H1 (cell line): ENCODE measurements at regions not wholly inside any gene's neighbourhood (a gene's known extent, or its start where the extent isn't known, plus 50 kb on each side); places are given as distances from the start of the nearest gene placed in this dataset.

Experiments
- CTCF ChIA-PET: fragments of 300-600 bp; sonication (Branson Sonifier 250); formaldehyde crosslinking; loops from one replicate; lab custom pipeline; 2021; ENCODE audit not compliant: partially characterized antibody; lab: Charles Lee
- POLR2A ChIA-PET: fragments of 300-600 bp; sonication (Branson Sonifier 250); formaldehyde crosslinking; loops from one replicate; lab custom pipeline; 2021; ENCODE audit warnings: inconsistent platforms; ENCODE audit not compliant: partially characterized antibody; lab: Charles Lee
- DNase-seq, 2 experiments: peaks; one replicate each; pipeline versions ENCODE4 v3.0.0 to v3.0.0-alpha.2; 2010 to 2022; ENCODE audit warnings: low spot score in 2 of 2, low read depth in 1 of 2, mixed read lengths in 1 of 2
- FAIRE-seq: peaks from 2 replicates; lab custom pipeline; 2011; peaks lifted over from hg19 to GRCh38; lab: Jason Lieb, UNC
- H2AFZ ChIP-seq: 2 replicates; pipeline ENCODE4 v1.8.1; 2012; ENCODE audit warnings: low read length, inconsistent platforms
- H2AK5ac ChIP-seq: 2 replicates; pipeline ENCODE4 v1.6.1; 2013; ENCODE audit warnings: low read depth, low read length
- H2BK120ac ChIP-seq: replicated peaks from 2 replicates; pipeline ENCODE3; 2013; ENCODE audit warnings: low read depth, low read length, inconsistent platforms
- H2BK12ac ChIP-seq: 2 replicates; pipeline ENCODE4 v1.6.1; 2013; ENCODE audit warnings: low read depth, low read length
- H2BK15ac ChIP-seq: 2 replicates; pipeline ENCODE4 v1.6.1; 2013; ENCODE audit warnings: low read length
- H2BK20ac ChIP-seq: 2 replicates; pipeline ENCODE4 v1.6.1; 2013; ENCODE audit warnings: low read length
- H2BK5ac ChIP-seq: 2 replicates; pipeline ENCODE4 v1.6.1; 2013; ENCODE audit warnings: low read depth, low read length
- H3K14ac ChIP-seq: 2 replicates; pipeline ENCODE4 v1.6.1; 2013; ENCODE audit warnings: inconsistent platforms; ENCODE audit not compliant: insufficient read length
- H3K18ac ChIP-seq: 2 replicates; pipeline ENCODE4 v1.6.1; 2013; ENCODE audit warnings: low read length; ENCODE audit errors: extremely low read depth
- H3K23ac ChIP-seq: 2 replicates; pipeline ENCODE4 v1.6.1; 2013; ENCODE audit warnings: inconsistent platforms; ENCODE audit not compliant: insufficient read length
- H3K23me2 ChIP-seq: 2 replicates; pipeline ENCODE4 v1.6.1; 2013; ENCODE audit warnings: low read depth, low read length
- H3K27ac ChIP-seq: 2 replicates; pipeline ENCODE4 v1.6.1; 2011; ENCODE audit warnings: low read depth, low read length, inconsistent platforms
- H3K27me3 ChIP-seq, 4 experiments: replicated peaks in 1 of 4; 1 replicate in 1 of 4; 2 replicates in 3 of 4; pipeline versions ENCODE4 v1.6.1 to v1.8.1; 2011 to 2013; ENCODE audit warnings: low read length in 3 of 4, mild to moderate bottlenecking in 3 of 4, inconsistent platforms in 2 of 4, mixed read lengths in 2 of 4, moderate library complexity in 1 of 4; ENCODE audit not compliant: control insufficient read depth in 3 of 4, insufficient read depth in 3 of 4; ENCODE audit errors: extremely low read depth in 1 of 4
- H3K36me3 ChIP-seq, 4 experiments: 2 replicates each; pipeline versions ENCODE4 v1.6.1 to v1.8.1; 2011 to 2013; ENCODE audit warnings: mild to moderate bottlenecking in 4 of 4, low read length in 3 of 4, moderate library complexity in 2 of 4, control low read depth in 1 of 4, inconsistent platforms in 1 of 4; ENCODE audit not compliant: insufficient read depth in 4 of 4, control insufficient read depth in 2 of 4
- H3K4ac ChIP-seq: replicated peaks from 2 replicates; pipeline ENCODE3; 2013; ENCODE audit warnings: low read length, low read depth, mixed read lengths, inconsistent platforms; ENCODE audit not compliant: insufficient read length
- H3K4me1 ChIP-seq, 4 experiments: replicated peaks in 1 of 4; 1 replicate in 1 of 4; 2 replicates in 3 of 4; pipeline versions ENCODE4 v1.6.1 to v1.8.1; 2011 to 2013; ENCODE audit warnings: low read length in 3 of 4, inconsistent platforms in 2 of 4, mixed read lengths in 1 of 4; ENCODE audit not compliant: insufficient read depth in 4 of 4, control insufficient read depth in 3 of 4
- H3K4me2 ChIP-seq, 2 experiments: 2 replicates each; pipeline versions ENCODE4 v1.6.1 to v1.8.1; 2011 to 2013; ENCODE audit warnings: low read depth in 2 of 2, low read length in 2 of 2, control low read depth in 1 of 2, inconsistent platforms in 1 of 2, mild to moderate bottlenecking in 1 of 2; ENCODE audit not compliant: insufficient read depth in 1 of 2
- H3K4me3 ChIP-seq, 4 experiments: fragments of 200-600, 300-600 bp in 1 of 4; sonication (generic), shearing (Covaris generic), sonication (Bioruptor Twin) in 1 of 4; 2 replicates each; pipeline versions ENCODE4 v1.5.1 to v1.8.1; 2011 to 2016; ENCODE audit warnings: low read length in 4 of 4, low read depth in 3 of 4, control low read depth in 2 of 4, inconsistent platforms in 2 of 4, mild to moderate bottlenecking in 2 of 4, mixed read lengths in 1 of 4, moderate library complexity in 1 of 4; ENCODE audit not compliant: insufficient read depth in 2 of 4; ENCODE audit errors: extremely low read depth in 1 of 4
- H3K56ac ChIP-seq: replicated peaks from 2 replicates; pipeline ENCODE3; 2013; ENCODE audit warnings: low read depth, mild to moderate bottlenecking, mixed read lengths, low read length, inconsistent platforms; ENCODE audit not compliant: insufficient read length
- H3K79me1 ChIP-seq: 2 replicates; pipeline ENCODE4 v1.6.1; 2013; ENCODE audit warnings: low read depth, low read length, control low read depth
- H3K79me2 ChIP-seq, 2 experiments: 2 replicates each; pipeline versions ENCODE4 v1.6.1 to v1.8.1; 2012 to 2013; ENCODE audit warnings: low read length in 2 of 2, mild to moderate bottlenecking in 2 of 2, inconsistent platforms in 1 of 2; ENCODE audit not compliant: insufficient read depth in 2 of 2, control insufficient read depth in 1 of 2
- H3K9ac ChIP-seq, 4 experiments: replicated peaks in 1 of 4; 1 replicate in 1 of 4; 2 replicates in 3 of 4; pipeline versions ENCODE4 v1.6.1 to v1.8.1; 2011 to 2013; ENCODE audit warnings: low read depth in 3 of 4, low read length in 3 of 4, control low read depth in 2 of 4, mild to moderate bottlenecking in 2 of 4, moderate library complexity in 2 of 4, inconsistent platforms in 1 of 4; ENCODE audit errors: extremely low read depth in 1 of 4
- H3K9me3 ChIP-seq, 2 experiments: 2 replicates each; pipeline versions ENCODE4 v1.6.1 to v1.8.1; 2012 to 2013; ENCODE audit warnings: mild to moderate bottlenecking in 2 of 2, moderate library complexity in 2 of 2, control low read depth in 1 of 2, inconsistent platforms in 1 of 2, low read depth in 1 of 2, low read length in 1 of 2, mixed read lengths in 1 of 2; ENCODE audit not compliant: insufficient read depth in 2 of 2
- H4K20me1 ChIP-seq, 2 experiments: replicated peaks in 1 of 2; 2 replicates each; pipeline versions ENCODE3 to v1.8.1; 2011 to 2013; ENCODE audit warnings: inconsistent platforms in 2 of 2, low read length in 2 of 2, mild to moderate bottlenecking in 1 of 2; ENCODE audit not compliant: insufficient read depth in 2 of 2, control insufficient read depth in 1 of 2
- H4K5ac ChIP-seq: 2 replicates; pipeline ENCODE4 v1.6.1; 2013; ENCODE audit warnings: low read length, low read depth, mixed read lengths, inconsistent platforms; ENCODE audit not compliant: insufficient read length
- H4K8ac ChIP-seq: 2 replicates; pipeline ENCODE4 v1.8.0; 2013; ENCODE audit warnings: mild to moderate bottlenecking, moderate library complexity, low read length, inconsistent platforms; ENCODE audit not compliant: insufficient read depth; ENCODE audit errors: extremely low read depth
- H4K91ac ChIP-seq: replicated peaks from 2 replicates; pipeline ENCODE3; 2013; ENCODE audit warnings: low read length, mixed read lengths, inconsistent platforms; ENCODE audit not compliant: insufficient read length
- CBX5 ChIP-seq: fragments of 300-800, 300-1000 bp; sonication (generic); IDR thresholded peaks from 2 replicates; pipeline ENCODE4 v1.7.1; 2016; ENCODE audit warnings: antibody characterized with exemption, low read length, low read depth
- CHD1 ChIP-seq: IDR thresholded peaks from 2 replicates; pipeline ENCODE4 v1.6.1; 2012; ENCODE audit warnings: low read depth, low read length, improper control_type of control experiment
- EGR1 ChIP-seq: IDR thresholded peaks from 2 replicates; pipeline ENCODE4 v1.6.1; 2011; ENCODE audit warnings: low read depth, low read length, borderline replicate concordance
- HDAC6 ChIP-seq: IDR thresholded peaks from one replicate; pipeline ENCODE4 v1.7.1; 2012; ENCODE audit warnings: low read depth, mild to moderate bottlenecking, inconsistent platforms, low read length, moderate library complexity
- NRF1 ChIP-seq: IDR thresholded peaks from 2 replicates; pipeline ENCODE4 v1.6.1; 2011; ENCODE audit warnings: mild to moderate bottlenecking, low read depth, low read length, improper control_type of control experiment
- POLR2A ChIP-seq, 2 experiments: IDR thresholded peaks; 1 replicate in 1 of 2; 2 replicates in 1 of 2; pipeline ENCODE4 v1.6.1; 2011; ENCODE audit warnings: low read depth in 2 of 2, low read length in 2 of 2, mild to moderate bottlenecking in 2 of 2; ENCODE audit errors: control extremely low read depth in 1 of 2
- RFX5 ChIP-seq: IDR thresholded peaks from 2 replicates; pipeline ENCODE4 v1.6.1; 2011; ENCODE audit warnings: low read depth, low read length, improper control_type of control experiment, borderline replicate concordance
- SIRT6 ChIP-seq: IDR thresholded peaks from one replicate; pipeline ENCODE4 v1.7.1; 2012; ENCODE audit warnings: low read length, inconsistent platforms
- WGBS, 2 experiments: shearing (Covaris generic) in 1 of 2; methylation state at CpG; one replicate each; pipeline versions ENCODE4 v1.1.6 to v1.1.7; 2013 to 2015; ENCODE audit warnings: low lambda C conversion rate in 2 of 2, mixed read lengths in 2 of 2, inconsistent platforms in 1 of 2, low coverage in 1 of 2, missing lambda C conversion rate in 1 of 2; ENCODE audit not compliant: insufficient replicate concordance in 2 of 2, insufficient coverage in 1 of 2, insufficient read length in 1 of 2; ENCODE audit errors: extremely low coverage in 1 of 2, missing lambda C conversion rate in 1 of 2; 5-methylcytosine and 5-hydroxymethylcytosine counted together
- TF ChIP-seq, protein P1 (sequence below), 3 experiments: IDR thresholded peaks; 1 replicate in 2 of 3; 2 replicates in 1 of 3; pipeline versions ENCODE4 v1.5.1 to v1.6.1; 2011; ENCODE audit warnings: low read length in 3 of 3, mild to moderate bottlenecking in 3 of 3, inconsistent platforms in 2 of 3, low read depth in 1 of 3, moderate library complexity in 1 of 3; ENCODE audit not compliant: insufficient read depth in 1 of 3; ENCODE audit errors: control extremely low read depth in 1 of 3
- TF ChIP-seq, protein P2 (sequence below): IDR thresholded peaks from 2 replicates; pipeline ENCODE4 v1.6.1; 2012; ENCODE audit warnings: inconsistent platforms

DNA sequence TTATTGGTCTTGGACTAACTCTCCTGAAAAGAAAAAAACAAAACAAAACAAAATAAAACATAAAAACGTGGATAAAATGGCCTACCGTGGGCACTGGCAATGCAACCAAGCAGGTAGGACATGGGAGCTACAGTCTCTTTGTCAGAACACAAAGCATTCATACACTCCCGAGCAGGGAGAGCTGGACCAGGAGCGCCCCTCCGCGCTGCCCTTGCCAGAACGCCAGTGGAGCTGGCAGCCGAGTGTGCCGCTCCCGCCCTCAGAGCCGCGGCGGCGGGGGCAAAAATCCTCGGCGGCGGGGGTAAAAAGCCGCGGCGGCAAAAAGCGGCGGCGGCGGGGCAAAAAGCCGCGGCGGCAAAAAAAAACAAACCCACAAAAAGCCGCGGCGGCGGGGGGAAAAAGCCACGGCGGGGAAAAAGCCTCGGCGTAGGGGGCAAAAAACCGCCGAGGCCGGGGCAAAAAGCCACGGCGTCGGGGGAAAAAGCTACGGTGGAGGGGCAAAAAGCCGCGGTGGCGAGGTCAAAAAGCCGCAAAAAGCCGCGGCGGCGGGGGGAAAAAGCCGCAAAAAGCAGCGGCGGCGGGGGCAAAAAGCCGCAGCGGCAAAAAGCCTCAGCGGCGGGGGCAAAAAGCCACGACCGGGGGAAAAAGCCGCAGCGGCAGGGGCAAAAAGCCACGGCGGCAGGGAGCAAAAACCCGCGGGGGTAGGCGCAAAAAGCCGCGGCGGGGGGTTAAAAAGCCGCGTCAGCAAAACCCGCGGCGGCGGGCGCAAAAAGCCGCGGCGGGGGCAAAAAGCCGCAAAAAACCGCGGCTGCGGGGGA is 418.1 kb downstream of the ZNF716 start:
- no peak overlapping the region for H3K4ac ChIP-seq
- WGBS, 2 experiments: 94% methylated on average over 20 of the region's 84 CpGs; no CpG with 5 or more reads in 1 of the 2 experiments
- no peak for FAIRE-seq
- TF ChIP-seq SIRT6 (no peak), RFX5 (no peak), NRF1 (no peak), CHD1 (no peak), HDAC6 (no peak), CBX5 (no peak), EGR1 (no peak), POLR2A (IDR thresholded peaks at IDR 0.05; ENCODE audit: control extremely low read depth in 1 of 2, low read depth in 2 of 2, low read length in 2 of 2) (no peak)
- TF ChIP-seq, protein P1, sequence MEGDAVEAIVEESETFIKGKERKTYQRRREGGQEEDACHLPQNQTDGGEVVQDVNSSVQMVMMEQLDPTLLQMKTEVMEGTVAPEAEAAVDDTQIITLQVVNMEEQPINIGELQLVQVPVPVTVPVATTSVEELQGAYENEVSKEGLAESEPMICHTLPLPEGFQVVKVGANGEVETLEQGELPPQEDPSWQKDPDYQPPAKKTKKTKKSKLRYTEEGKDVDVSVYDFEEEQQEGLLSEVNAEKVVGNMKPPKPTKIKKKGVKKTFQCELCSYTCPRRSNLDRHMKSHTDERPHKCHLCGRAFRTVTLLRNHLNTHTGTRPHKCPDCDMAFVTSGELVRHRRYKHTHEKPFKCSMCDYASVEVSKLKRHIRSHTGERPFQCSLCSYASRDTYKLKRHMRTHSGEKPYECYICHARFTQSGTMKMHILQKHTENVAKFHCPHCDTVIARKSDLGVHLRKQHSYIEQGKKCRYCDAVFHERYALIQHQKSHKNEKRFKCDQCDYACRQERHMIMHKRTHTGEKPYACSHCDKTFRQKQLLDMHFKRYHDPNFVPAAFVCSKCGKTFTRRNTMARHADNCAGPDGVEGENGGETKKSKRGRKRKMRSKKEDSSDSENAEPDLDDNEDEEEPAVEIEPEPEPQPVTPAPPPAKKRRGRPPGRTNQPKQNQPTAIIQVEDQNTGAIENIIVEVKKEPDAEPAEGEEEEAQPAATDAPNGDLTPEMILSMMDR (IDR thresholded peaks at IDR 0.05; ENCODE audit: control extremely low read depth in 1 of 3, insufficient read depth in 1 of 3, low read depth in 1 of 3, low read length in 3 of 3): no peak
- TF ChIP-seq, protein P2, sequence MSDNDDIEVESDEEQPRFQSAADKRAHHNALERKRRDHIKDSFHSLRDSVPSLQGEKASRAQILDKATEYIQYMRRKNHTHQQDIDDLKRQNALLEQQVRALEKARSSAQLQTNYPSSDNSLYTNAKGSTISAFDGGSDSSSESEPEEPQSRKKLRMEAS: no peak

More for the DNA sequence above, 418.1 kb downstream of the ZNF716 start:
- Histone ChIP-seq H3K79me2 (no peaks in the 10 kb centered on the region), H4K20me1 (no peaks in the 10 kb centered on the region), H3K14ac (no peak overlapping the region), H3K56ac (no peak overlapping the region), H4K8ac (no peak overlapping the region), H3K9ac (no peak overlapping the region), H3K36me3 (no peaks in the 10 kb centered on the region), H2AK5ac (no peak overlapping the region), H3K18ac (no peak overlapping the region), H3K9me3 (peaks cover 15 to 34% of the 10 kb centered on the region in 2 experiments; a peak in 3 of 4 replicates), H3K23ac (no peak overlapping the region), H2BK5ac (no peak overlapping the region), H3K79me1 (no peaks in the 10 kb centered on the region), H3K4me3 (no peak overlapping the region), H2AFZ (no peak overlapping the region), H2BK120ac (no peak overlapping the region), H3K27me3 (no peaks in the 10 kb centered on the region), H2BK20ac (no peak overlapping the region), H2BK12ac (no peak overlapping the region), H4K91ac (no peak overlapping the region), H3K4me1 (no peaks in the 10 kb centered on the region), H3K4me2 (no peak overlapping the region), H3K27ac (no peak overlapping the region), H2BK15ac (no peak overlapping the region), H3K23me2 (no peaks in the 10 kb centered on the region), H4K5ac (no peak overlapping the region)
- ChIA-PET CTCF (no interaction called here), POLR2A (no interaction called here)
- DNase-seq: no peak
